Adrenal gland (tissue), 9 donors: ENCODE measurements at regions not wholly inside any gene's neighbourhood (a gene's known extent, or its start where the extent isn't known, plus 50 kb on each side); places are given as distances from the start of the nearest gene placed in this dataset.

Source experiments
- DNase-seq, 7 donors: peaks; one replicate each; pipeline ENCODE4 v3.0.0-alpha.2; 2019 to 2020
- H3K27ac ChIP-seq, 5 donors: fragments of 200-600 bp; sonication (generic) in 4 of 5; 1 replicate in 3 of 5; 2 replicates in 2 of 5; pipeline versions ENCODE4 v1.5.1 to v1.8.0; 2016 to 2020; ENCODE audit warnings: mild to moderate bottlenecking in 1 of 5
- H3K27me3 ChIP-seq: fragments of 200-600 bp; 2 replicates; pipeline ENCODE4 v1.8.0; 2021
- H3K36me3 ChIP-seq, 2 donors: fragments of 200-600 bp; replicated peaks in 1 of 2; 1 replicate in 1 of 2; 2 replicates in 1 of 2; pipeline versions ENCODE4 v1.5.1 to v1.8.0; 2018 to 2022
- H3K4me1 ChIP-seq, 2 donors: fragments of 200-600 bp; replicated peaks in 1 of 2; 1 replicate in 1 of 2; 2 replicates in 1 of 2; pipeline versions ENCODE4 v1.5.1 to v1.8.0; 2018 to 2021
- H3K4me3 ChIP-seq, 4 donors: fragments of 200-600 bp; sonication (generic) in 3 of 4; one replicate each; pipeline ENCODE4 v1.5.1; 2016 to 2018
- H3K9me3 ChIP-seq, 3 donors: fragments of 200-600 bp; sonication (generic) in 1 of 3; replicated peaks in 1 of 3; 1 replicate in 2 of 3; 2 replicates in 1 of 3; pipeline versions ENCODE4 v1.5.1 to v1.8.0; 2016 to 2021
- POLR2A ChIP-seq, 2 donors: fragments of 450-650 bp; IDR thresholded peaks; one replicate each; pipeline ENCODE4 v1.6.1; 2017; ENCODE audit warnings: antibody characterized with exemption in 2 of 2, mild to moderate bottlenecking in 2 of 2, moderate library complexity in 1 of 2
- WGBS, 4 donors: extraction: QIAGEN DNeasy Blood & Tissue Kit in 2 of 4; methylation state at CpG; one replicate each; pipeline versions ENCODE4 v1.1.5 to v1.1.7; 2013 to 2017; 5-methylcytosine and 5-hydroxymethylcytosine counted together
- intact Hi-C, 2 donors: fragments of 100-400 bp; cut with DNase I; formaldehyde crosslinking; loops; one replicate each; pipeline versions ENCODE4 v1.14.1 to v1.15.0; 2022 to 2023
- TF ChIP-seq, protein P1 (sequence below), 6 experiments: fragments of 450-650 bp in 4 of 6; fragments of 200-600 bp in 2 of 6; sonication (generic) in 1 of 6; IDR thresholded peaks; 1 replicate in 5 of 6; 2 replicates in 1 of 6; pipeline versions ENCODE4 v1.5.1 to v1.8.0; 2016 to 2021; ENCODE audit warnings: antibody characterized with exemption in 6 of 6, mild to moderate bottlenecking in 2 of 6, moderate library complexity in 1 of 6
- donor health status: healthy with polysubstance abuse.
- donor health status: Bipolar disorder and iron deficiency.
- donor health status: DM: yes; HTN: yes; CAD: no.
- donor health status: DM: no; HTN: no; CAD: no.
- donor health status: DM: no; HTN: no; CAD: no.

DNA sequence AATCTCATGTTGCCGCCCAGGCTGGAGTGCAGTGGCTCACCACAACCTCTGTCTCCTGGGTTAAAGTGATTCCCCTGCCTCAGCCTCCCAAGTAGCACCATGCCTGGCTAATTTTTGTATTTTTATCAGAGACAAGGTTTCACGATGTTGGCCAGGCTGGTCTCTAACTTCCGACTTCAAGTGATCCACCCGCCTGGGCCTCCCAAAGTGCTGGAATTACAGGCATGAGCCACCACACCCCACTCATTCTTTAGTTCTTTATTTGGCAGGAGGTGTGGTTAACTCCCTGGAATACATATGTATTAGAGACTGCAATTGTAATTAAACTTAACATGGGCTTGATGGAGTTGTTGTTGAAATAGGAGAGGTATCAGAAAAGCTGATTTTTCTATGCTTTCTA lies 1396.9 kb upstream of the IGFBP7 start:
- H3K27ac ChIP-seq, result no peak overlapping the region
- no peaks in the 10 kb centered on the region for H3K4me1 ChIP-seq
- 88 to 92% (median 89%) methylated on average over 4 of the region's 4 CpGs for WGBS, 4 donors
- H3K27me3 ChIP-seq, result no peaks in the 10 kb centered on the region
- H3K4me3 ChIP-seq, result no peak overlapping the region
- no peaks in the 10 kb centered on the region for H3K9me3 ChIP-seq
- intact Hi-C loops, result no loop called here
- H3K36me3 ChIP-seq, result no peaks in the 10 kb centered on the region
- DNase-seq, result no peak
- TF ChIP-seq POLR2A (IDR thresholded peaks at IDR 0.05), result no peak
- TF ChIP-seq, protein P1, sequence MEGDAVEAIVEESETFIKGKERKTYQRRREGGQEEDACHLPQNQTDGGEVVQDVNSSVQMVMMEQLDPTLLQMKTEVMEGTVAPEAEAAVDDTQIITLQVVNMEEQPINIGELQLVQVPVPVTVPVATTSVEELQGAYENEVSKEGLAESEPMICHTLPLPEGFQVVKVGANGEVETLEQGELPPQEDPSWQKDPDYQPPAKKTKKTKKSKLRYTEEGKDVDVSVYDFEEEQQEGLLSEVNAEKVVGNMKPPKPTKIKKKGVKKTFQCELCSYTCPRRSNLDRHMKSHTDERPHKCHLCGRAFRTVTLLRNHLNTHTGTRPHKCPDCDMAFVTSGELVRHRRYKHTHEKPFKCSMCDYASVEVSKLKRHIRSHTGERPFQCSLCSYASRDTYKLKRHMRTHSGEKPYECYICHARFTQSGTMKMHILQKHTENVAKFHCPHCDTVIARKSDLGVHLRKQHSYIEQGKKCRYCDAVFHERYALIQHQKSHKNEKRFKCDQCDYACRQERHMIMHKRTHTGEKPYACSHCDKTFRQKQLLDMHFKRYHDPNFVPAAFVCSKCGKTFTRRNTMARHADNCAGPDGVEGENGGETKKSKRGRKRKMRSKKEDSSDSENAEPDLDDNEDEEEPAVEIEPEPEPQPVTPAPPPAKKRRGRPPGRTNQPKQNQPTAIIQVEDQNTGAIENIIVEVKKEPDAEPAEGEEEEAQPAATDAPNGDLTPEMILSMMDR (IDR thresholded peaks at IDR 0.05), result no peak

- Histone ChIP-seq H3K27ac (no peak overlapping the region), H3K4me1 (no peaks in the 10 kb centered on the region), H3K36me3 (no peaks in the 10 kb centered on the region), H3K27me3 (no peaks in the 10 kb centered on the region), H3K4me3 (no peak overlapping the region), H3K9me3 (no peaks in the 10 kb centered on the region)
- WGBS, 4 donors, result 49 to 67% (median 57%) methylated on average over 2 of the region's 2 CpGs
- no peak for DNase-seq
- intact Hi-C loops, result no loop called here
- TF ChIP-seq, protein P1 (IDR thresholded peaks at IDR 0.05), result no peak
- no peak for TF ChIP-seq POLR2A (IDR thresholded peaks at IDR 0.05)
Observed at GRCh38 chr4:58502839-58503238, 1392.7 kb upstream of the IGFBP7 start.

GRCh38 chr4:58499182-58499581 lies 1389.0 kb upstream of the IGFBP7 start:
- DNase-seq, result no peak
- Histone ChIP-seq H3K36me3 (no peaks in the 10 kb centered on the region), H3K4me3 (no peak overlapping the region), H3K4me1 (no peaks in the 10 kb centered on the region), H3K9me3 (no peaks in the 10 kb centered on the region), H3K27me3 (no peaks in the 10 kb centered on the region), H3K27ac (no peak overlapping the region)
- no peak for TF ChIP-seq POLR2A (IDR thresholded peaks at IDR 0.05)
- intact Hi-C loops, result no loop called here

DNA sequence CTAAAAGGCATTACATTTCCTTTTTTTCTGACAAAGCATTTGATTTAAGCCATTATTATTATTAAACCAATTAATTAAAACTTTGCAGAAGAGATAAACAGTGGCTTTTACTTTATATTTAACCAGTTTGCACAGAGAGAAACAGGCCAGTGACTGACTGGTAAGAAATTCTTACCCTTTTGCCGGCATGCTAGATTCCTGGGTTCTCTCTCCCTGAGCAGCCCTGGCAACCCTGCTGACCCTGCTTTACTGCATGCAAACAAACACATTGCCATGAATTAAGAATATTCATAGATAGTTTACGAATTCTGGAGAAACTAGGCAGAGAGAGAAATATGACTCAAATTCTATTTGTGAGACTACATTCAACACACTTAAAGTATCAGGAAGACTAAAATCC lies 1381.4 kb upstream of the IGFBP7 start:
- intact Hi-C loops, result no loop called here
- Histone ChIP-seq H3K36me3 (no peaks in the 10 kb centered on the region), H3K27me3 (no peaks in the 10 kb centered on the region), H3K9me3 (no peaks in the 10 kb centered on the region), H3K4me3 (no peak overlapping the region), H3K27ac (no peak overlapping the region), H3K4me1 (no peaks in the 10 kb centered on the region)
- 81 to 92% (median 88%) methylated on average over 2 of the region's 2 CpGs for WGBS, 4 donors
- no peak for DNase-seq
- no peak for TF ChIP-seq POLR2A (IDR thresholded peaks at IDR 0.05)
- TF ChIP-seq, protein P1 (IDR thresholded peaks at IDR 0.05), result no peak

DNA sequence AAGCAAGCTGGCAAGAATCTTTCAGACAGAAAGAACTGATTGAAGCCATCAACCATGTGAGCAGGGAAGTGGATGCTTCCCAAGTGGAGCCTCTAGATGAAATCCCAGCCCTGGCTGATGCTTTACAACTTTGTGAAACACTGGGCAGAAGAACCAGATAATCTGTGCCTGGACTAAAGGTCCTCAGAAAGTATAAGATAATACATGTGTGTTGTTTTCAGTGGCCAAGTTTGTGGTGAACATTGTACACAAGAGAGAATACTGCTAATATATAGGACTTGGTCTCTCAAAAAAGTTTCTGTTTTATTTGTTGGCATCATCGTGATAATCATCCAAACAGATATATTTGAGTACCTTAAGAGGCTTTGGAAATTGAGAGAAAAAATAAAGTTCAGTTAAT lies 1367.8 kb upstream of the IGFBP7 start:
- intact Hi-C loops, result no loop called here
- Histone ChIP-seq H3K27ac (no peak overlapping the region), H3K4me3 (no peak overlapping the region), H3K4me1 (no peaks in the 10 kb centered on the region), H3K9me3 (no peaks in the 10 kb centered on the region), H3K36me3 (no peaks in the 10 kb centered on the region), H3K27me3 (no peaks in the 10 kb centered on the region)
- no peak for DNase-seq
- 72 to 88% (median 80%) methylated on average over 1 of the region's 1 CpG for WGBS, 4 donors
- TF ChIP-seq POLR2A (IDR thresholded peaks at IDR 0.05), result no peak
- TF ChIP-seq, protein P1 (IDR thresholded peaks at IDR 0.05), result no peak
